Activated CD8-positive, alpha-beta memory T cell treated with anti-CD3 and anti-CD28 coated beads, Interleukin-2, amount 50 U/mL, for 24 hours (primary cell): ENCODE measurements at regions not wholly inside any gene's neighbourhood (a gene's known extent, or its start where the extent isn't known, plus 50 kb on each side); places are given as distances from the start of the nearest gene placed in this dataset.
"Not testable (repeated sequence)": the region's sequence is repeated elsewhere in the genome, so short reads cannot be mapped to it uniquely, and the experiment has no call there.

Experiments used
- DNase-seq: peaks from one replicate; pipeline ENCODE4 v3.0.0-alpha.2; 2020; ENCODE audit errors: extremely low read depth

DNA sequence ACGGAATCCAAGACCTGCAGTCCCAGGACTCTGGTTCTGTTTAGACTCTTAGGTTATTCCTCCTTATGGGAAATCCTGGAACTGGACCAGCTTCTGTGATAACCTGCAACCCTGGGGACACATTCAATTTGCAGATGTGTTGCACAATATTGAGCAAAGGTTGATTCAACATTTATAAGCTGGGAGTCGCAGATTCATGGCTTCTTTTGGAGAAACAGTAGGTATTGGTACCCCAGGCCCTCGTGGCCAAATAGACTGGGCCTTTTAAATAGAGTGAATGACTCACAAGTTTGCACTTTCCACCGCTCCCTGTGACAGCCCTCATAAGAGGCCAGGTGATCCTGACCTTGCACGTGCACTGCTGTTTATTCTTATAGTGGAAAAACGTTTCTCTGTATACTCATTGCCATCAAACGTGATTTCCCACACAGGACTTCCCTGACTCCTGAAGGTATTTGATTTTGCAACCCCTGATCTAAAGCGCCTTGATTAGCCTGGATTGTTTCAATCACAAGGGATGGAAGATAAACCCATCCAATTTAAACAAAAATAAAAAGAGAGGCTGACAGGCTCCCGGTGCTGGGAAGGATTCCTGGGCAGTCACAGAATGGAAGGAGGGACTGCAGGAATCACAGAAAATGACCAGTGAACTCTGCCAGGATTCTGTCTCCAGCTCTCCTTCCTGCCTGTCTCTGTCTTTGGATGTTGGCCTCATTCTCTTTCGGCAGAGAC is 98.0 kb downstream of the VCPKMT start:
- no peak for DNase-seq

DNA sequence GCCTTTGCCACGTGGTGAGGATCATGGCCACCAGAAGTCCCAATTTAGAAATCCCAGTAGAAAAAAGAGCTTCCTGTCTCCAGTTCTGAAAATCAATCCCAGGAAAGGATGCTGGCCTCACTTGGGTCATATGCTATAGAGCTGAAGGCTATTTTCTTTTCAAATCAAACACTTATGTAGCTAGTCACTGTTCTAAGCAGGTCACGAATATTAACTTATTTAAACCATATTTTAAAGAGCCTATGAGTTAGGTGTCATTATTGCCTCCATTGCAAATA is 97.5 kb downstream of the VCPKMT start:
- DNase-seq = no peak

DNA sequence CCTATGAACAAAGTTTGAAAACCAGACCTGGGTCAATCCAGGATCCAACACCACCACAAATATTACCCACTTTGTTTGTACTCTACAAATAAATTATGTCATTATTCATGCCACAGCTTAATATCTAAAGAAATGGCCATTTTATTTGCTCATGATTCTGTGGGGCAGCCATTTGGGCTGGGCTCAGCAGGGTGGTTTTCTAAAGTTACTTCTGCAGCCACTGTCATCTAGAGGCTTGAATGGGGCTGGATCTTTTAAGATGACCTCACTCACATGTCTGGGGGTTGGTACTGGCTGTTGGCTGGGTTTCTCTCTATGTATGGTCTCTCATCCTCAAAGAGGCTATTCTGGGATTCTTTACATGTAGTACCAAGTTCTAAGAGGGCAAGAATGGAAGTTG is 96.2 kb downstream of the VCPKMT start:
- no peak for DNase-seq

DNA sequence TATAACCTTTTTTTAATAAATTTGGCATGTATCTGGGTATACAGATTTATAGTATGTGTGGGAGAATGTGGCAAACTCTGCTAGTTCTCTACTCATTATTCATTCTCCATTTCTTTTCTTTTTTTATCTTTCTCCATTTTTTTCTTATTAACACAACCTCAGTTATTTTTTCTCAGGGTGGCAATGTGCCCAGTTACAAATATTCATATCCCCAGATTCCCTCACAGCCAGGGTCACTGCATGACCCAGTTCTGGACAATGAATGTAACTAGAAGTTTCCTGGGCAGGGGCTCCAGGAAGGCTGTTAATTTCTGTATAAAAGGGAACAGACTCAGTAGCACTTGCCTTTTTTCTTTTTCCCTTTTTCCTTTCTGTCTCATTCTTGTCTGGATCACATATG is 95.6 kb downstream of the VCPKMT start:
- DNase-seq = no peak

DNA sequence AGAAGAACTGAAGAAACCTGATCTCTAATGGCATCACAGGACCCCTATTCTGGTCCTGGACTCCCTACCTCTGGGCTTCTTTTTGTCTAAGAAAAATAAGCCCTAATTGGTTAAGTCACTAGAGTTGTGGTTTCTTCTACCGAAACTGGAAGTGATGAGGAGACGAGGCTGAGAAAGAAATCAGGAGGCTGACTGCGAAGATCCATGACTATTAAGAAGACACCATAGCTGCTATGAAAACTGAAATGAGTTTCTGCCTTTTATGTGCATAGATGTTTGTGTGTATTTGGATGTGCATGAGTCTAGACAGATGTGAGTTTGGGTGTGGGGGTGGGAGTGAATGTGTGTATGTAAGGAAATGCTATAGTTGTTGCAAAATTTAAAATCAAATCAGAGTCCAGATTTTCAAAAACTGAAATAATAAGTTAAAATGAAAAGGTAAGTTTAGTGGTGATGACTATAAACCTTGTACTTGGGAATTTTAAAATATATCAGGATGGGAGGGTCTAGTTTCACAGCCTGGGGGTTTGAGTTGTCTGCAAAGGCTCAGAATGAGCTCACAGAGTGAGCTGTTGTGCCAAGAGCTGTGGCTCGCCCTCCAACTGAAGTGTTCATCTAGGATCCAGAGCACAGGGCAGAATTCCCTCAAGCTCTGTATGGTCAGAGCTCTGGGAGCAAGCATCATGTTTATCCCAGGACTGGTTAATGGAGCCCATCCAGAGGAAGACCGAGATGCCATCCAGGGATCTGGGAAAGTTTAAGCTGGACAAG is 94.9 kb downstream of the VCPKMT start:
- no peak for DNase-seq

DNA sequence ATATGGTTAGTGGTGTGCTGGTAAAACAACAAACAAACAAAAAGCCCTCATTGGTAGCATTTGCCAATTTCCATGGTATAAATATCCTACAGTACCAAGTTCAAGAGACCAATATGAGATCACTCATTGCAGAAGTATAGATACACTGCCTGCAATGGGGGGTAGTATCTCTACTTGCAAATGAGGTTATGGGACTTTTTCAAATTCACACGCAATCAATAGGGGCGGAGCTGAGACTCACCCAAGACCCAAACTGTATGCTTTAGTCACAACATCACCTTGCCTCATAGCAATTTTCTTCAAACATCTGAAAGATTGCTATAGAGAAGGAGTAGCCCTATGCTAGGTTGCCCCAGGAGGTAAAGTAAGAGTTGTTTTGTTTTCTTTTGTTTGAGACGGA is 93.7 kb downstream of the VCPKMT start:
- no peak for DNase-seq

DNA sequence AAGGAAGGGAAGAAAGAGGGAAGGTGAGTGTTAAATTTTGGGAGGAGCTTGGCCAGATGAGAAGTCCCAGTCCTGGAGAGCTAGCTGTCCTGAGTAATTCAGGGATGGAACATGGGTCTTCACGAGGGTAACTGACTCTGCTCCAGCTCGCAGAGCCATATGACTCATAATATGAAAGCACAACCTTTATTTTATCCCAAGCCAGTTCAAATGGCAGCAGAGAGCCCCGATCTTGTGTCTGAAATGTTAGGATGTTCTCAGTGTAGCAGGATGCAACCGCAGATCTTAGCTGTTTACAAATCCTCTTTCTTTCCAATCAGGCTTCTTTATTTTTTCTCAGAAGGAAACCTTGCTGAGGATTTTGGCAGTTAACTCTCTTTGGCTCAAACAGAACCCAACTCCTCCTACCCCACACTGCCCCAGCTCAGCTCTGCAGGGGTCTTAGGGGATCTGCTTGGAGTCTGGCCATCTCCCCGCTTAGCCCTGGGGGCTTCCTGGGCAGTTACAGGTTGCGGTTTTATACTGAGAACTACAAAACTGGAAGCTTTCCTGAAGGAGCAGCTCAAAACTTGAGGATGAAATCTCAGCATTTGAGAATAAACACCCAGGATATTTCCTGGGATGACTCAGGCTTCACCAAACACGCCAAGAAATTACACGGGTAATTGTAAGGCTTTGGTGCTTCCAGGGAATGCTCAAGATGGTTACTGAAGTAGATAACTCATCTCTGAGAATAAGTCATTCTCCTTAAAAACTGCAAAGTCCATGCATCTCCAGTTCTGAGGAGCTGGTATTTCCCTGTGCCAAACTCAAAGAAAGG is 92.5 kb downstream of the VCPKMT start:
- no peak for DNase-seq

DNA sequence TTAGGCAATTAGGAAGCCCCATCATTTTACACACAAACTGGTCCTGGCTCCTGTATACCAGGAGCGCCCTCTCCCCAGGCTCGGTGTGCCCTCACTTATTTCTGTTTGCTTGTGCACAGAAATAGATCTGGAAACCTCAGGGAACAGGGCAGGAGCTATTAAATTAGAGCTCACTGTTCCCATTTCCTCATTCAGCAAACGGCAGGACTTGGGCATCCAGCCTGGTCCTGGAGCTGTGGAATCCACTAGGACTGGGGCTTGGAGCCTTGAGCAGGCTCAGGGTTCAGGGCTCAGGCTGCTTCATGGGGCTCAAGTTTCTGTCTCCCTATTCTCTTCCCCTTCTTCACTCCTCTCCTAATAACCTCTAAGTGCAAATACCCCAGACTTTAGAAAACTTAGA is 91.3 kb downstream of the VCPKMT start:
- DNase-seq = no peak

DNA sequence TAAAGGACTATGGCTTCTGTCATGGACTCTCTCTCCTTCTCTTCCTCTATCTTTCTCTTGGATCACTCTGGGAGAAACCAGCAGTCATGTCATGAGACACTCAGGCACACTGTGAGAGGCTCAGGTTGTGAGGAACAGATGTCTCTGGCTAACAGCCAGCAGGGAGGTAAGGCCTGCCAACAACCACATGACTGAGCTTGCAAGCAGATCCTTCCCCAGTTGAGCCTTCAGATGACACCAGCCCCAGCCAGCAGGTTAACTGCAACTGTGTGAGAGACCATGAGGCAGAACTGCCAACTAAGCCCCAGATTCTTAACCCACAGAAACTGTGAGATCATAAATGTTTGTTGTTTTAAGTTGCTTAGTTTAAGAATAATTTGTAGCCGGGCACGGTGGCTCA is 90.6 kb downstream of the VCPKMT start:
- DNase-seq = no peak

DNA sequence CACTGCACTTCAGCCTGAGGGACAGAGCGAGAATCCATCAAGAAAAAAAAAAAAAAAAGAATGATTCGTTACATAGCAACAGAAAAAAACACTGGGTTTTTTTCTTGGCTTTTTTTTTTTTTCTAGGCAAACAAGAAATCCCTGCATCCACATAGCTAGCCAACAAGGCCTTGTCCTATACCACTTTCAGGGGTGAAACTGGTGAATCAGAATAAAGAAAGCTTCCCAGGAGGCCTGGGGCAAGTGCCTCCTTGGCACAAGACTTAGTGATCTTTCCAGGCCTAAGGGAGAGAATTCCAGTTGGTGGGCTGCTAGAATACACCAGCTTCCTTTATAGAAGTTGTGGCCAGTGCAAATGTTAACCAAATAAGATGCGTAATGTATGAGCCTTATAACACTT is 90.0 kb downstream of the VCPKMT start:
- no peak for DNase-seq

DNA sequence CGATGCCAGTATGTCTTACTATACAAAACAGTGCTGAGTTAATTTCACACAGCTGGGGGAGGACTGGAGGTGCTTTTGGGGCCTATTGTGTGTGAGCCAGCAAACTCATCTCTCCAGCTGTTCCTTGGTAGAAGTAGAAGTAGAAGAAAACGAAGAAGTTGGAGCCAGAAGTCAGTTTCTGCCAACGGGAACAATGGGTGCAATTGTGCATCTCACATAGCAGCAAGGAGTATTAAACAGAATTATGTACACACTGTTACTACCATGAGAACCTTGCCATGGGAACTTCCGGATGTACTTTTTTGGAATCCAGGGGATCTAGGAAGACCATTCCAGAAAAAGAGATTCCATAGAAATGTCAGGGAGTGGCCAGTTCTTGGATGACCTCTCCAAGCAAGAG is 88.6 kb downstream of the VCPKMT start:
- DNase-seq = no peak

DNA sequence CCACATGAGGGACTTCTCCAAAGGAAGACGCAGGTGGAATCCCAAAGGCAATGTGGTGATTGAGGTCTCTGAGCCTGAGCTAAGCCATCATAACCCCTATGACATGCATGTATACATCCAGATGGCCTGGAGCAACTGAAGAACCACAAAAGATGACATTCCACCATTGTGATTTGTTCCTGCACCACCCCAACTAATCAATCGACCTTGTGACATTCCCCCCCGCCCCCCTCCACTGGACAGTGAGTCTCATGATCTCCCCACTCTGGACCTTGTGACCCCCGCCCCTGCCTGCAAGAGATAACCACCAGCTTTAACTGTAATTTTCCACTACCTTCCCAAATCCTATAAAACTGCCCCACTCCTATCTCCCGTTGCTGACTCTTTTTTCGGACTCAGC is 87.9 kb downstream of the VCPKMT start:
- no peak for DNase-seq

DNA sequence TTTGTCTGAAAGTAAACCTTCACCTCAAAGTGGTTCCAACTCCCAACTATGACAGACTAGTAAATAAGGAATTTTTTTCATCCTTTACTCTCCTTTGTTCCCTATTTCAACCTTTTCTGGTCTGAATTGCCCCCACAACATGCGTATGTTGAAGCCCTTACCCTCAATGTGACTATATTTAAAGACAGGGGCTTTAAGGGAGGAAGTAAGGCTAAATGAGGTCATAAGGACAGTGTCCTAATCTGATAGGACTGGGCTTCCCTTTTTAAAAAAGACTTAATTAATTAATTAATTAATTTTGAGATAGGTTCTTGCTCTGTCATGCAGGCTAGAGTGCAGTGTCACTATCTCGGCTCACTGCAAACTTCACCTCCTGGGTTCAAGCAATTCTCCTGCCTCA is 86.3 kb downstream of the VCPKMT start:
- DNase-seq = no peak

DNA sequence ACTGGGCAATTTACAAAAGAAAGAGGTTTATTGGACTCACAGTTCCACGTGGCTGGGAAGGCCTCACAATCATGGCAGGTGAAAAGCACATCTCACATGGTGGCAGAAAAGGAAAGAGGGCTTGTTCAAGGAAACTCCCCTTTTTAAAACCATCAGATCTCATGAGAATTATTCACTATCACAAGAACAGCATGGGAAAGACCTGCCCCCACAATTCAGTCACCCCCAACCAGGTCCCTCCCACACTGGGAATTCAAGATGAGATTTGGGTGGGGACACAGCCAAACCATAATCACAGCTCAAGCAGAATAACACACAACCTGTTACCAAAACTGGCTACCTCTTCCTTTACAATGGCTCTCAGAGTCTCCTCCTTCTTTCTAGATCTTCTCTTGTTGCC is 85.5 kb downstream of the VCPKMT start:
- DNase-seq = not testable (repeated sequence)

DNA sequence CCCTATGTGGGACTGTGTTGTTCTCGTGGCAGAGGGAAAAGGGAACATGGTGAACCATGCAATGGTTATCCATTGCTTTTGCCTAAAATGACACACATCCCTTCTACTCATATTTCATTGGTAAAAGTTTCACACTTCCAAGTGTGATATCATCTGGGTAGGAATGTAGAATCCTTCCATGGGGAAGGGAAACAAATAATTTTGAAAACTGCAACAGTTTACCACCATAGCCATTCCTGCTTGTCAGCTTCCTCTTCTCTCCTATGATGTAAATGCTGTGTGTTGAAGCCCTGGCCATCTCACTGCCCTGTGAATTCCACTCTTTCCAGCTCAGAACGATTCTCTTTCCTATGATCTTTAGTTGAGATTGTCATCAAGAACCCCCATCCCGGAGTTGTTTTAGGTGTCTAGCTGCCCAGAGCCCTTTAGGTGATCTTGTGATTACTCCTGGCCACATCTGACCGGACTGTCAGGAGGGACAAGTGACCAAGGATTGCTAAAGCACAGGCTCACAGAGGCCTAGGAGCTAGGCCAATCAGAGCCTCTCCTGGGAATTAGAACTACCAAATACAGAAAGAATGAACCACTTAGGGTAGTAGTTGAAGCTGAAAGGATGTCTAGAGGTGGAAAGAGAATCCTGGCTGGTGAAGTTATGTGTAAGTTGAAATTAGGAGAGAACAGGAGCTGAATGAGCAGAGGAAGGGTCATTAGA is 84.6 kb downstream of the VCPKMT start:
- no peak for DNase-seq

DNA sequence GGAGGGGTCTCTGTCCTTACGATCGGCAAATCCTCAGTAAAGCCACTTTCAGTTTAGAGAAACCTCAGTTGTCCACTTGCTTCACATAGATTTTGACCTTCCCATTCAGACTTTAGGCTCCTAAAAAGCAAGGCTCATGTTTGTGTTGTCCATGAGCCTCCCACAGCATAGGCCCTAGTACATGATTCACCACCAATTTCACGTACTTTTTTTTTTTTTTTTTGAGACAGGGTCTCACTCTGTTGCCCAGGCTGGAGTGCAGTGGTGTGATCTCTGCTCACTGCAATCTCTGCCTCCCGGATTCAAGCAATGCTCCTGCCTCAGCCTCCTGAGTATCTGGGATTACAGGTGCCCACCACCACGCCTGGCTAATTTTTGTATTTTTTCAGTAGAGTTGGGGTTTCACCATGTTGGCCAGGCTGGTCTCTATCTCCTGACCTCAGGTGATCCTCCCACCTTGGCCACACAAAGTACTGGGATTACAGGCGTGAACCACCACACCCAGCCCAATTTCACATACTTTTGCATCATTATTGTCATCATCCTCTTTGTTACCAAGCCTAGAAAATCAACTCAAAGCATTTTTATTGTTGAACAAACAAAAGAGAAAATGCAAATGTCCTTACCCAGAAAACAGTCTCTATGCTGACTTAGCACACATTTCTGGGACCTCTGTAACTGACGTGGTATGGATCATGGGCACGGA is 83.8 kb downstream of the VCPKMT start:
- DNase-seq = not testable (repeated sequence)

DNA sequence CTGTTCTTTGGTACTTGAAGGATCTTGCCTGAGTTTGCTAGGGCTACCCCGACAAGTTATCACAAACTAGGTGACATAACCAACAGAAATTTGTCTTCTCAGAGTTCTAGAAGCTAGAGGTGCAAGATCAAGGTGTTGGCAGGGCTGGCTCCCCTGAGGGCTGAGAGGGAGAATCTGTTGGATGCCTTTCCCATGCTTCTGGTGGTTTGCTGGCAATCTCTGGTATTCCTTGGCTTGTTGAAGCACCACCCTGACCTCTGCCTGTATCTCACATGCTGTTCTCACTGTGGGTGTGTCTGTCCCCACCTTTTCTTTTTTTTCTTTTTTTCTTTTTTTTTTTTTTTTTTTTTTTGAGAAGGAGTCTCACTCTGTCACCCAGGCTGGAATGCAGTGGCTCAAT is 81.2 kb downstream of the VCPKMT start:
- DNase-seq = no peak

DNA sequence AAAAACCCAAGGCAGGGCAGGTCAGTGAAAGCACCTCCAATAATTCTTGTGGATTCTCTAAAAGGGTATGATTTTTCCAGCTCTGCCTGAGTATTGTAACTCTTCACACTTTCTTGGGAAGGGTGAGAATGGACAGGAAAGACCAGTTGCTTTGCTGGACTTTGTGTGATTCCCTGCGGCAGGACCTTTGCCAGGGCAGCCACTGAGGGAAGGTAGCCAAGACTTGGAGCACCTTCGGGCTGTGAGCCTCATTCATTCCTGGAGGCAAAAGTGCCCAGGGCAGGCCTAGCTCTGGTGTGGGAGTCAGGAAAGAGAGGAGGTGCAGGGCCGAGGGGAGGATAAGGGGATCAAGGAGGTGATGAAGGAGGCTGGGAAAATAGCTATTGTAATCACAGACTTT is 80.2 kb downstream of the VCPKMT start:
- no peak for DNase-seq

DNA sequence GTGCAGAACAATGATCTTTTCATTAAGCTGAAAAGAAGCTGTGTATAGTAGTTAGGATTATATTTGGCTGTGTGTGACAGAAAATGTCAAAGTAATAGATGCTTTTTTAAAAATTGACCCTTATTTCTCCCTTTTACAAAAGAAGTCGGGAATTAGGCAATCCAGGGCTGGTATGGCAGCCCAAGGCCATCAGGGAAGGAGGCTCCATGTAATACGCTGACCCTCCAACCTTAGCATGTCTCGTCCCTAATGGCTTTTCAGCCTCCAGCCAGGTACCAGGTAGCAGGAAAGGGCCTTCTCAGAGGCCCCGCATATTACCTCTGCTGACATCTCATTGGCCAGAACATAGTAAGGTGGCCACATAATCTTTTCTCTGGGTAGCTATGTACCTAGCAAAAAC is 79.7 kb downstream of the VCPKMT start:
- DNase-seq = no peak

DNA sequence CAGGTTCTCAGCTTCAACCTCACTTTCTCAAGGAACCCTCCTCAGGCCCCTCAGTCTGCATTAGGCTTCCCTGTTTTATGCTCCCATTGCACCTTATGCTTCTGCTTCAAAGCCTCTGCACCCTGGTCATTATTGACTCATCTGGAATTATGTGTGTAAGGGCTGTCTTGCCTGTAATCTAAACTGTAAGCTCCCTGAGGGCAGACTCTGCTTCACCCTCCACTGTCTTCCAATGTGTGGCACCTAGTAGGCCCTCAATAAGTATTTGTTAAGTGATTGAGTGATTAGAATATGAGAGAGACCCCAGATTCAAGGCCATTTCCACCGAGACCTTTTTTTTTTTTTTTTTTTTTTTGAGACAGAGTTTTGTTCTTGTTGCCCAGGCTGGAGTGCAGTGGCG is 79.1 kb downstream of the VCPKMT start:
- no peak for DNase-seq

DNA sequence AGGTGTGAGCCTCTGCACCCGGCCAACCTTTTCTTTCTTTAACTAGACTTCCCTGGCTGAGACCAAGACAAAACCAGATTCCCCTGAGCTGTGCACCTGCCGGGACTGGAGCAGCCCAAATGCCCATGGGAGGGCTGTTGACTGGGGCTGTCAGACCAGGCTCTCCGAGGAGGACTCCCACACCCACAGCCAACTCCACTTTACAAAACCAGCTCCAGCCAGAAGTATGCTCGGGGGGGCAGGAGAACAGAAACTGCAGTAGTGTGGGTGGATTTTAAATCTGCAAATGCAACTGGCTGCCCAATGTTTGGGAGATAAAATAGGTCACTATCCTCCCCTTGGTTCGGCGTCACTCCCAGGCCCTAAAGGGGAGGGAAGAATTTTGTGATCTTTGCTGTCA is 78.5 kb downstream of the VCPKMT start:
- no peak for DNase-seq
